BLaER1 treated with 17β-estradiol and CSF1 and Interleukin-3, amounts not matched to agents 10 nM and 100 nM (cell line): ENCODE measurements at regions not wholly inside any gene's neighbourhood (a gene's known extent, or its start where the extent isn't known, plus 50 kb on each side); places are given as distances from the start of the nearest gene placed in this dataset.
A peak's percentile ranks its signal among the peaks of the same experiment; 100 is the strongest.
"Not testable (repeated sequence)": the region's sequence is repeated elsewhere in the genome, so short reads cannot be mapped to it uniquely, and the experiment has no call there.

ENCODE experiments used
- H3K27ac ChIP-seq, 11 experiments: shearing (Covaris generic); formaldehyde crosslinking; 2 replicates each; pipeline ENCODE4 v1.8.1; 2022
- H3K27me3 ChIP-seq, 11 experiments: shearing (Covaris generic); formaldehyde crosslinking; 2 replicates each; pipeline ENCODE4 v1.8.1; 2022
- H3K36me3 ChIP-seq, 11 experiments: shearing (Covaris generic); formaldehyde crosslinking; 2 replicates each; pipeline ENCODE4 v1.8.1; 2022
- H3K4me1 ChIP-seq, 10 experiments: shearing (Covaris generic); formaldehyde crosslinking; 2 replicates each; pipeline ENCODE4 v1.8.1; 2022
- H3K4me2 ChIP-seq, 11 experiments: shearing (Covaris generic); formaldehyde crosslinking; 2 replicates each; pipeline ENCODE4 v1.8.1; 2022
- H3K4me3 ChIP-seq, 10 experiments: shearing (Covaris generic); formaldehyde crosslinking; 2 replicates each; pipeline ENCODE4 v1.8.1; 2022
- H3K9ac ChIP-seq, 11 experiments: shearing (Covaris generic); formaldehyde crosslinking; 2 replicates each; pipeline ENCODE4 v1.8.1; 2022
- H3K9me3 ChIP-seq, 11 experiments: shearing (Covaris generic); formaldehyde crosslinking; replicated peaks in 1 of 11; 2 replicates each; pipeline ENCODE4 v1.8.1; 2022
- H4K20me1 ChIP-seq, 11 experiments: shearing (Covaris generic); formaldehyde crosslinking; 2 replicates each; pipeline ENCODE4 v1.8.1; 2022
- Cebpa-rat ChIP-seq, 11 experiments: shearing (Covaris generic); IDR thresholded peaks; 2 replicates each; pipeline ENCODE4 v1.8.1; 2022

- no peak for TF ChIP-seq Cebpa-rat (IDR thresholded peaks at IDR 0.05)
- H3K9me3 ChIP-seq, result peaks cover 0 to 21% (median 6%) of the 10 kb centered on the region in 11 experiments; a peak in 10 of 22 replicates
- peaks cover 5 to 53% (median 34%) of the 10 kb centered on the region in 11 experiments; a peak in 21 of 22 replicates for H3K27me3 ChIP-seq
- H3K4me1 ChIP-seq, result peaks cover 18 to 58% (median 38%) of the 10 kb centered on the region in 10 experiments
- no peak overlapping the region for H3K4me3 ChIP-seq
- no peak overlapping the region for H3K9ac ChIP-seq
- H3K27ac ChIP-seq, result no peak overlapping the region
- H3K36me3 ChIP-seq, result no peaks in the 10 kb centered on the region
- peaks cover 0 to 17% (median 6%) of the 10 kb centered on the region in 11 experiments; a peak in 9 of 22 replicates for H4K20me1 ChIP-seq
- peak overlapping the region in 9 of 11 experiments; percentile 23 to 87 (median 79); a peak in 18 of 22 replicates for H3K4me2 ChIP-seq
Measured at GRCh38 chr1:10916311-10916710, 96.1 kb upstream of the TARDBP start.

DNA sequence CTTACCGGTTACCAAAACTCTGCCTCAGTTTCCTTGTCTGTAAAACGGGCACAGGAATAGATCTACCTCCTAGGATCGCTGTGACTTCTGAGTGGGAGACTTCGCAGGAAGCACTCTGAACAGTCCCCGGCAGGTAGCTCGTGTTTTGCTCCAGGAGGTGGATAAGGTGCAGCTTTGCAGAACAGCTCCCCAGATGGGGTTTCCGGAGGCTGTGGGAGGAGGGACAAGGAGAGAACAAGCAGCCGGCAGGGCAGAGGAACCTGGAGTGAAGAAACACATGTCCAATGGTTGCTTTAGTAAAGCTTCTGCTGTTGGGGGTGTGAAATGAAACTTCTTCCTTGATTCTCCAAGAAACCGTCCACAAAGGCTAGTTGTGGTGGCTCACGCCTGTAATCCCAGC, 95.5 kb upstream of the TARDBP start:
- Histone ChIP-seq H3K4me1 (peaks cover 18 to 56% (median 38%) of the 10 kb centered on the region in 10 experiments), H3K4me3 (no peak overlapping the region), H4K20me1 (peaks cover 0 to 17% (median 6%) of the 10 kb centered on the region in 11 experiments; a peak in 9 of 22 replicates), H3K27me3 (peaks cover 5 to 47% (median 34%) of the 10 kb centered on the region in 11 experiments; a peak in 21 of 22 replicates), H3K36me3 (no peaks in the 10 kb centered on the region), H3K4me2 (peak overlapping the region; percentile 62 to 90 (median 79); a peak in 21 of 22 replicates), H3K9ac (peak overlapping the region in 2 of 11 experiments; percentile 60 to 64; a peak in 2 of 22 replicates), H3K9me3 (peaks cover 0 to 21% (median 6%) of the 10 kb centered on the region in 11 experiments; a peak in 10 of 22 replicates), H3K27ac (peak overlapping the region in 2 of 11 experiments; percentile 63 to 73; a peak in 2 of 22 replicates)
- no peak for TF ChIP-seq Cebpa-rat (IDR thresholded peaks at IDR 0.05)

- TF ChIP-seq Cebpa-rat (IDR thresholded peaks at IDR 0.05), result peak in 1 of 11 experiments; percentile 26; a peak in 3 of 22 replicates
- no peaks in the 10 kb centered on the region for H3K36me3 ChIP-seq
- peaks cover 5 to 41% (median 31%) of the 10 kb centered on the region in 11 experiments; a peak in 21 of 22 replicates for H3K27me3 ChIP-seq
- peak overlapping the region in 6 of 10 experiments; percentile 6 to 30 (median 16); a peak in 3 of 20 replicates for H3K4me3 ChIP-seq
- H3K4me2 ChIP-seq, result peak overlapping the region; percentile 62 to 90 (median 79)
- H4K20me1 ChIP-seq, result peaks cover 0 to 17% (median 6%) of the 10 kb centered on the region in 11 experiments; a peak in 9 of 22 replicates
- peak overlapping the region in 8 of 11 experiments; percentile 29 to 73 (median 55); a peak in 16 of 22 replicates for H3K27ac ChIP-seq
- peaks cover 0 to 21% (median 6%) of the 10 kb centered on the region in 11 experiments; a peak in 10 of 22 replicates for H3K9me3 ChIP-seq
- peak overlapping the region in 8 of 11 experiments; percentile 10 to 64 (median 43); a peak in 13 of 22 replicates for H3K9ac ChIP-seq
- peaks cover 18 to 56% (median 38%) of the 10 kb centered on the region in 10 experiments for H3K4me1 ChIP-seq
Measured at GRCh38 chr1:10917513-10918454, 94.7 kb upstream of the TARDBP start.

- Histone ChIP-seq H3K27me3 (peaks cover 5 to 33% (median 27%) of the 10 kb centered on the region in 11 experiments; a peak in 21 of 22 replicates), H3K9ac (peak overlapping the region in 5 of 11 experiments; percentile 3 to 47 (median 10); a peak in 6 of 22 replicates), H3K4me1 (peaks cover 18 to 52% (median 38%) of the 10 kb centered on the region in 10 experiments), H3K27ac (peak overlapping the region in 5 of 11 experiments; percentile 2 to 73 (median 68); a peak in 9 of 22 replicates), H3K4me3 (peak overlapping the region in 1 of 10 experiments; percentile 24; a peak in 1 of 20 replicates), H3K36me3 (no peaks in the 10 kb centered on the region), H4K20me1 (peaks cover 0 to 17% (median 6%) of the 10 kb centered on the region in 11 experiments; a peak in 9 of 22 replicates), H3K4me2 (peak overlapping the region; percentile 62 to 90 (median 79)), H3K9me3 (peaks cover 0 to 21% (median 6%) of the 10 kb centered on the region in 11 experiments; a peak in 10 of 22 replicates)
- peak in 1 of 11 experiments; percentile 37; a peak in 1 of 22 replicates for TF ChIP-seq Cebpa-rat (IDR thresholded peaks at IDR 0.05)
Measured at GRCh38 chr1:10918531-10918930, 93.9 kb upstream of the TARDBP start.

DNA sequence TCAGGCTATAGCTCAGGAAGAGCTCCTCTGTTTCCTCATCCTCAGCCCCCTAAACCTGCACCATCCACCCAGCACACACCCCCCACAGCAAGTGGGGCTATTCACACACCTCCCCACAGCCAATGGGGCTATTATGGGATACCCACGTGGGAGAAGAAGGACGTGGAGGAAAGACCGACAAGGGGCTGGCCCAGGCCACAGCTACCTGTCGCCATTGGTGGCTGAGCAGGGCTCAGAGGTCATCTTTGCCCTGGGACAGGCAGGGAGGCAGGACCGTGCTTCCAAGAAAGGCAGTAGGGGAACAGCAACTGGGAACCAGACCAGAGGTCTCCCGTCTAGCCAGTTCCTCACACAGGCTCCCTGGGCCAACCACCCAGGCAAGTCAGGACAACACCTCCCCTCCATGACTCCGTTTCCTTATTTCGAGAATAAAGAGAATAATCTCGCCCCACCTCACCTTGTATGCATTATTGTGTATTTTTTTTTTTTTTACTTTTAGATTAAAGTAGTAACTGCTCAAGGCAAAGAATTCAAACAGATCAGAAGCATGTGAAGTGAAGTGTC, 92.3 kb upstream of the TARDBP start:
- peaks cover 0 to 26% (median 6%) of the 10 kb centered on the region in 11 experiments; a peak in 11 of 22 replicates for H3K9me3 ChIP-seq
- H3K36me3 ChIP-seq, result no peaks in the 10 kb centered on the region
- H3K4me1 ChIP-seq, result peaks cover 18 to 41% (median 38%) of the 10 kb centered on the region in 10 experiments
- H3K4me2 ChIP-seq, result no peak overlapping the region
- no peak for TF ChIP-seq Cebpa-rat (IDR thresholded peaks at IDR 0.05)
- no peak overlapping the region for H3K9ac ChIP-seq
- H3K27ac ChIP-seq, result no peak overlapping the region
- peaks cover 0 to 12% (median 6%) of the 10 kb centered on the region in 11 experiments; a peak in 9 of 22 replicates for H4K20me1 ChIP-seq
- H3K4me3 ChIP-seq, result no peak overlapping the region
- H3K27me3 ChIP-seq, result peaks cover 5 to 20% (median 15%) of the 10 kb centered on the region in 11 experiments; a peak in 21 of 22 replicates

DNA sequence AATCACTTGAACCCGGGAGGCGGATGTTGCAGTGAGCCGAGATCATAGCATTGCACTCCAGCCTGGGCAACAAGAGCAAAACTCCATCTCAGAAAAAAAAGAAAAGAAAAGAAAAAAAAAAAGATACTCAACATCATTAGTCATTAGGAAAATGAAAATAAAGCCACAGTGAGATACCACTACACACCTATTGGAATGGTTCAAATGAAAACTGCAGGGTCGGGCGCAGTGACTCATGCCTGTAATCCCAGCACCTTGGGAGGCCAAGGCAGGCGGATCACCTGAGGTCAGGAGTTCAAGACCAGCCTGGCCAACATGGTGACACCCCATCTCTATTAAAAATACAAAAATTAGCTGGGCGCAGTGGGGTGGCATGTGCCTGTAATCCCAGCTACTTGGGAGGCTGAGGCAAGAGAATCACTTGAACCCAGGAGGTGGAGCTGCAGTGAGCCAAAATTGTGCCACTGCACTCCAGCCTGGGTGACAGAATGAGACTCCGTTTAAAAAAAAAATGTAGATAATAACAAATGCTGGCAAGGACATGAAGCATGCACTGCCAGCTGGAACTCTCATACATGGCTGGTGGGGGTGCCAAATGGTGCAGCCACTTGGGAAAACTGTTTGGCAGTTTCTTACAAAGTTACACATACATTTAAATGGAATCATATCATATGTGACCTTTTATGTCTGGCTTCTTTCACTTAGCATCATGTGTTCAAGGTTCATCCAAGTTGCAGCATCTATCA, 90.0 kb upstream of the TARDBP start:
- not testable (repeated sequence) for H3K27me3 ChIP-seq

DNA sequence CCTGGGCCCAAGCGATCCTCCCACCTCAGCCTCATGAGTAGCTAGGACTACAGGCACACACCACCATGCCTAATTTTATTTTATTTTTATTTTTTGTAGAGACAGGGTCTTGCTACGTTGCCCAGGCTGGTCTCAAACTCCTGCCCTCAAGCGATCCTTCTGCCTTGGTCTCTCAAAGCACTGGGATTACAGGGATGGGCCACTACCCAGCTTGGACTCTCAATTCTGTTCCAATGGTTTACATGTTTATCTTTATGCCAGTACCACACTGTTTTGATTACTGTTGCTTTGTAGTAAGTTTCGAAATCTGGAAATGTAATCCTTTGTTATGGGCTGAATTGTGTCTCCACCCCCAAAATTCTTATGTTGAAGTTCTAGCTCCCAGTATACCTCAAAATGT, 88.4 kb upstream of the TARDBP start:
- Histone ChIP-seq H3K9me3 (peaks cover 8 to 34% (median 16%) of the 10 kb centered on the region in 11 experiments), H3K4me2 (no peak overlapping the region), H3K4me3 (no peak overlapping the region), H3K36me3 (no peaks in the 10 kb centered on the region), H3K27ac (no peak overlapping the region), H3K4me1 (peaks cover 0 to 4% (median under 1%) of the 10 kb centered on the region in 10 experiments; a peak in 7 of 20 replicates), H3K27me3 (no peaks in the 10 kb centered on the region; a peak in 3 of 22 replicates), H3K9ac (no peak overlapping the region), H4K20me1 (no peaks in the 10 kb centered on the region)
- no peak for TF ChIP-seq Cebpa-rat (IDR thresholded peaks at IDR 0.05)

More for the DNA sequence above, 90.0 kb upstream of the TARDBP start:
- peaks cover 0 to 12% (median 6%) of the 10 kb centered on the region in 11 experiments; a peak in 9 of 22 replicates for H4K20me1 ChIP-seq
- H3K4me2 ChIP-seq, H3K27ac ChIP-seq, H3K4me3 ChIP-seq, H3K9ac ChIP-seq, H3K36me3 ChIP-seq: not testable (repeated sequence)
- peaks cover 0 to 26% (median 6%) of the 10 kb centered on the region in 11 experiments; a peak in 11 of 22 replicates for H3K9me3 ChIP-seq
- peaks cover 12 to 19% (median 15%) of the 10 kb centered on the region in 10 experiments for H3K4me1 ChIP-seq

DNA sequence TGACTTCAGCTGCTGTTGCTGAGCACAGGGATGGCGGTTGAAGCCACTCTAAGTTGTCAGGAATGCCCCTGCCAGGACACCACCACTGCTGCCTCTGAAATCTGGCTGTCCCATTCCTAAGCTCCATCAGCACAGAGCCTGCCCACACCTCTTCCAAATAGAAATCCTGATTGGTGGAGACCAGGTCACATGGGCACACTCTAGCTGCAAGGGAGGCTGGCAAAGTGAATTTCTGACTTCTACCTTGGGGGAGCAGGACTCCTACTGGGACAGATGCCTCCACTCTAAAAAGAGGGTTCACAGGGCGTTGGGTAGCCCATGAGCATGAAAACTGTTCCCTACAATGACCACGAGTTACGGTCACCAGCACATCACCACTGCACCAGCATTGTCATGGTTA, 83.8 kb upstream of the TARDBP start:
- Histone ChIP-seq H3K9ac (no peak overlapping the region), H3K27ac (no peak overlapping the region), H3K4me1 (peaks cover 0 to 8% (median 0%) of the 10 kb centered on the region in 10 experiments; a peak in 3 of 20 replicates), H3K9me3 (peaks cover 11 to 21% (median 16%) of the 10 kb centered on the region in 11 experiments), H4K20me1 (no peaks in the 10 kb centered on the region), H3K27me3 (no peaks in the 10 kb centered on the region), H3K4me3 (no peak overlapping the region), H3K4me2 (no peak overlapping the region), H3K36me3 (no peaks in the 10 kb centered on the region)
- no peak for TF ChIP-seq Cebpa-rat (IDR thresholded peaks at IDR 0.05)
